ENCODE measurements at regions not wholly inside any gene's neighbourhood (a gene's known extent, or its start where the extent isn't known, plus 50 kb on each side); places are given as distances from the start of the nearest gene placed in this dataset.
"Not testable (repeated sequence)": the region's sequence is repeated elsewhere in the genome, so short reads cannot be mapped to it uniquely, and the experiment has no call there.

- 80% methylated on average over 1 of the region's 2 CpGs for WGBS (ENCODE audit: insufficient coverage, low coverage, low lambda C conversion rate, missing lambda C conversion rate)
- no peak for DNase-seq
- ATAC-seq, result no peak
- no peaks in the 10 kb centered on the region for H3K9me3 ChIP-seq
- H3K4me1 ChIP-seq, result no peaks in the 10 kb centered on the region
- no peaks in the 10 kb centered on the region for H3K36me3 ChIP-seq
- H3K27ac ChIP-seq, result no peak overlapping the region
- no peak for TF ChIP-seq POLR2A (IDR thresholded peaks at IDR 0.05)
- no peak for TF ChIP-seq CTCF (IDR thresholded peaks at IDR 0.05)
- no peaks in the 10 kb centered on the region for H3K27me3 ChIP-seq
- intact Hi-C loops (cut with DNase I), result no loop called here
- no peak overlapping the region for H3K4me3 ChIP-seq
Observed at GRCh38 chr21:26245428-26245827, 74.9 kb upstream of the APP start.

GRCh38 chr21:26238646-26239045 lies 68.1 kb upstream of the APP start:
- intact Hi-C loops (cut with DNase I), result no loop called here
- Histone ChIP-seq H3K27ac (no peak overlapping the region), H3K27me3 (no peaks in the 10 kb centered on the region), H3K9me3 (no peaks in the 10 kb centered on the region), H3K36me3 (no peaks in the 10 kb centered on the region), H3K4me3 (no peak overlapping the region), H3K4me1 (no peaks in the 10 kb centered on the region)
- ATAC-seq (no peak), DNase-seq (no peak)
- 50% methylated on average over 3 of the region's 3 CpGs for WGBS (ENCODE audit: insufficient coverage, low coverage, low lambda C conversion rate, missing lambda C conversion rate)
- no peak for TF ChIP-seq CTCF (IDR thresholded peaks at IDR 0.05)
- TF ChIP-seq POLR2A (IDR thresholded peaks at IDR 0.05), result no peak

- no peak for DNase-seq
- no peak overlapping the region for H3K4me3 ChIP-seq
- no peaks in the 10 kb centered on the region for H3K4me1 ChIP-seq
- ATAC-seq, result no peak
- no peak overlapping the region for H3K27ac ChIP-seq
- intact Hi-C loops (cut with DNase I), result no loop called here
- no peaks in the 10 kb centered on the region for H3K36me3 ChIP-seq
- 71% methylated on average over 1 of the region's 4 CpGs for WGBS (ENCODE audit: insufficient coverage, low coverage, low lambda C conversion rate, missing lambda C conversion rate)
- no peaks in the 10 kb centered on the region for H3K9me3 ChIP-seq
- H3K27me3 ChIP-seq, result no peaks in the 10 kb centered on the region
- TF ChIP-seq POLR2A (IDR thresholded peaks at IDR 0.05) (no peak), CTCF (IDR thresholded peaks at IDR 0.05) (no peak)
Observed at GRCh38 chr21:26236281-26236680, 65.7 kb upstream of the APP start.

GRCh38 chr21:26233297-26233696 lies 62.7 kb upstream of the APP start:
- H3K4me1 ChIP-seq; H3K36me3 ChIP-seq; H3K27ac ChIP-seq; intact Hi-C loops (cut with DNase I); H3K27me3 ChIP-seq; H3K9me3 ChIP-seq; DNase-seq; ATAC-seq; H3K4me3 ChIP-seq: not testable (repeated sequence)
- WGBS (ENCODE audit: insufficient coverage, low coverage, low lambda C conversion rate, missing lambda C conversion rate), result 43% methylated on average over 1 of the region's 1 CpG

GRCh38 chr21:26232491-26232890 lies 61.9 kb upstream of the APP start:
- DNase-seq; H3K4me3 ChIP-seq; H3K36me3 ChIP-seq; intact Hi-C loops (cut with DNase I); H3K27ac ChIP-seq; H3K9me3 ChIP-seq; ATAC-seq; H3K27me3 ChIP-seq; H3K4me1 ChIP-seq: not testable (repeated sequence)
- 72% methylated on average over 8 of the region's 8 CpGs for WGBS (ENCODE audit: insufficient coverage, low coverage, low lambda C conversion rate, missing lambda C conversion rate)

- Histone ChIP-seq H3K27ac (no peak overlapping the region), H3K27me3 (no peaks in the 10 kb centered on the region), H3K4me1 (no peaks in the 10 kb centered on the region), H3K36me3 (no peaks in the 10 kb centered on the region), H3K4me3 (no peak overlapping the region), H3K9me3 (no peaks in the 10 kb centered on the region)
- no peak for ATAC-seq
- TF ChIP-seq CTCF (IDR thresholded peaks at IDR 0.05), result no peak
- no peak for TF ChIP-seq POLR2A (IDR thresholded peaks at IDR 0.05)
- no peak for DNase-seq
- intact Hi-C loops (cut with DNase I), result no loop called here
- WGBS (ENCODE audit: insufficient coverage, low coverage, low lambda C conversion rate, missing lambda C conversion rate), result 53% methylated on average over 2 of the region's 2 CpGs
Observed at GRCh38 chr21:26227130-26227529, 56.6 kb upstream of the APP start.

Data from right lobe of liver (tissue), 6 donors.